HG03066 (cell line): ENCODE measurements at regions not wholly inside any gene's neighbourhood (a gene's known extent, or its start where the extent isn't known, plus 50 kb on each side); places are given as distances from the start of the nearest gene placed in this dataset.

Experiments
- ATAC-seq: cut with Tn5 transposase; IDR thresholded peaks from one replicate; pipeline ENCODE4 v1.9.1; 2021; ENCODE audit warnings: low read depth; ENCODE audit not compliant: unreplicated experiment

DNA sequence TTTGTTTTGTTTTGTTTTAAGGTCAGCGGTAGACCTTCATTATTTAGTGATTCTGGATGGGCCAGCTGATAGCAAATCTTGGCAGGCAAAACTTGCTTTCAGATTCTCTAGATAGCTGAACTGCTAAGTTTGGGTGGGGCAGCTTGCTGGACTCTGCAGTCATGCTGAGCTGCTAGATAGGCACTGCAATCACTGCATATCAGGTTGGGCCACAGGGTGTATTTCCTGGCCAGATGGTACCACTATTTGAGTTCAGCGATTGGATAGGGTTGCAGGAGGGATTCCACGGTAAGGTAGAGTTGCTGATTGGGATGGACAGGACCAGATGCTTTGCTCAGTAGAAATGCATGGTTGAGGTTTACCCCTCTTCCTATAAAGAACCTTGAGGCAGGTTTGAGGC, 579.3 kb upstream of the ADGRL4 start:
- no peak for ATAC-seq

DNA sequence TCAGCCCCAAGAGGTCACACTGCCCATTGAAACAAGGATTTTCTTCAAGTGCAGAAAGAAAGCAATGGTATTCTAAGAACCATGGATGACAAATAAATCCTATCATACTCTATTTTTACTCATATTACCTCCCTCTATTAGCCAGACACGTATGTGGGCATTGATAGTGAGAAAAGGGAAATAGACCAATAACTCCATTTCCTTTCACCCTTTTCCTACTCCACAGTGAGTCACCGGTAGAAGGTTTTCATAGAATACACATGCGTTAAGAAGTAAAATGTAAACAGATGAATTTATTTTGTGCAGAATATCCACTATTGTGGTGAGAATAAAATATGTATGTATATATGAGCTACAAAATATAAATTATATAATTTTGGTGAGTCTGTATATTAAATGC, 568.9 kb upstream of the ADGRL4 start:
- no peak for ATAC-seq

DNA sequence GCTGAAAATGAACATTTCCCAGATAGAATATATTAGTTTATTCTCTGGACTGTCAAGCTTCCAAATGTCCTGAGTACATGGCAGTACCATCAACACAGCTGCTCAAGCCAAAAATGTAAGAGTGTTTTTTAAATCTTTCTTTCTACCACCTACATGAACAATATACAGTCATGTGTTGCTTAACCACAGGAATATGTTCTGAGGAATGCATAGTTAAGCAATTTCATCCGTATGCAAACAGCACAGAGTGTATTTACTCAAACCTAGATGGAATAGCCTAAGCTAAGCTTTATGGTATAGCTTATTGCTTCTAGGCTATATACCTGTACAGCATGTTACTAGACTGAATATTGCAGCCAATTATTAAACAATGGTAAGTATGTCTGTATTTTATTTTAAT, 561.9 kb upstream of the ADGRL4 start:
- ATAC-seq = no peak

DNA sequence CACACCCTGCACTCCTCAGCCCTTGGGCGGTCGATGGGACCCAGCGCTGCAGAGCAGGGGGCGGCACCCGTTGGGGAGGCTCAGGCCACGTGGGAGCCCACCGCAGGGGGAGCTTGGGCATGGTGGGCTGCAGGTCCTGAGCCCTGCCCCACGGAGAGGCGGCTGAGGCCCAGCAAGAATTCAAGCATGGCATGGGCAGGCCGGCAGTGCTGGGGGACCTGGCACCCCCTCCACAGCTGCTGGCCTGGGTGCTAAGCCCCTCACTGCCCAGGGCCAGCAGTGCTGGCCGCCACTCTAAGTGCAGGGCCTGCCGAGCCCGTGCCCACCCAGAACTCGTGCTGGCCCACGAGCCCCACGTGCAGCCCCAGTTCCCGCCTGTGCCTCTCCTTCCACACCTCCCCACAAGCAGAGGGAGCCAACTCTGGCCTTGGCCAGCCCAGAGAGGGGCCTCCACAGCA, 555.0 kb upstream of the ADGRL4 start:
- no peak for ATAC-seq

DNA sequence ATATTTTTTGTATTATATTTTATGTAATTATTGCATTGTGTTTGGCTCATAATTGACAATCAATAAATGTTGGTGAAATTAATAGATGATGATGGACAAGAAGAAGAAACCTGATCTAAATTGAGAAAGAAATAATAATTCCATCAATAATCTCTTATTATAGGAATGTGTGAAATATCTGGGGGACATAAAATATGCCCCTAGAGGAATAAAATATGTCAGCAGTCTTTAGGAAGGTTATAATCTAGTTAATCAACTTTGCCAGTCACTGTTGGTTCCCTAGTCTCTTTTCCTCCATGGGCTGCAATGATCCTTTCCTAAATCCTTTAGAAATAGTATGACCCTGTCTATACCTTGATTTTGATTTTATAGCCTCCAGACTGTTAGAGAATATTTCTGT, 549.7 kb upstream of the ADGRL4 start:
- no peak for ATAC-seq

DNA sequence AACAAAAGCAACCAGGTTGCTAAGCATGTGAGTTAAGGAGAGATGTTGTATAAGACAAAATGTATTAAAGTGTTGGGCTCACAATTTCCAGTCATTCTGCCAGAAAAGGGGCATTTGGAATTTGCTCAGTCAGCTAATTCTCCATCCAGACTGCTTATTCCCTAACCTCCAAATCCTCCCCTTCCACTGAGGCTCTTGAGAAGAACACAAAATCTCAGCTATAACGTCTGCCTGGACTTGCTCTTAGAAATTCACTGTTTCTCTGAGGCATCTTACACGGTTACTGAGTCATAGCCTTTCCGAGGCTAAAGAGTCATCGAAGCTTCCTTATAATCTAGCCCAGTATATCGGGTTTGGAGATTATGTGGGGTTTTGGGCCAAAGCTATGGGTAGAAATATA, 548.2 kb upstream of the ADGRL4 start:
- no peak for ATAC-seq

DNA sequence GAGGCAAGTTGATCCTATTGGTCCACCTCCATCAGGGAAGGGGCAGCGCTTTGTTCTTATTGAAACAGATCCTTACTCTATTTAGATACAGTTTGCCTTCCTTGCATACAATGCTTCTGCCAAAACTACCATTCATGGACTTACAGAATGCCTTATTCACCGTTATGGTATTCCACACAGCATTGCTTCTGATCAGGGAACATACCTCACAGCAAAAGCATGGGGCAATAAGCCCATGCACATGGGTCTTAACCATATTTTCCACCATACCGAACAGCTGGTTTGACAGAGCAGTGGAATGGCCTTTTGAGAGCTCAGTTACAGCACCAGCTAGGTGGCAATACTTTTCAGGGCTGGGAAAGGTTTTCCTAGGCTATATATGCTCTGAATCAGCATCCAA, 544.8 kb upstream of the ADGRL4 start:
- ATAC-seq = no peak

DNA sequence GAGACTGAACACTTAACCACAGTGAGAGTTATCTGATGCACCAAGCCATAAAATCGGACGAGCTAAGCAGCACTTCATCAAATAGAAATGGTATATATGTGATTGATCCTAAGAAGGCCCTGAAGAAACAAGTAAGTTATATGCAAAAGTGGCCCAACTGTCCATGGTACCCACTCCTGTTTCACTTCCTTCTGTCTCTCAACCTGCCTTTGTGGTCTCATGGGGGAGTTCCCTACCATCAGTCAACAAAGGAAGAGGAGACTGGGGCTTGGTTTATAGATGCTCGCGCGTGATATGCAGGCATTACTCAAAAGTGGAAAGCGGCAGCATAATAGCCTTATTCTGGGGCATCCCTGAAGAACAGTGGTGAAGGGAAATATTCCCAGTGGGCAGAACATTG, 543.9 kb upstream of the ADGRL4 start:
- ATAC-seq = no peak

DNA sequence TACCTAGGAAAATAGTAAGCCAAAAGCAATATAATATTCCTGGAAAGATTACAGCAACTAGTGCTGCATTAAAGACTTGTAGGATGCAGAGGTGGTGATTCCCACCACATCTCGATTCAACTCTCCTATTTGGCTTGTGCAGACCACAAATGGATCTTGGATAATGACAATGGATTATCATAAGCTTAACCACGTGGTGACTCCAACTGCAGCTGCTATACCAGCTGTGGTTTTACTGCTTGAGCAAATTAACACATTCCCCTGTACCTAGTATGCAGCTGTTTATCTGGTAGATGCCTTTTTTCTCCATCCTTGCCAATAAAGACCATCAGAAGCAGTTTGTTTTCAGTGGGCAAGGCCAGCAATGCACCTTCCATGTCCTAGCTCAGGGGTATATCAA, 542.7 kb upstream of the ADGRL4 start:
- ATAC-seq = no peak

DNA sequence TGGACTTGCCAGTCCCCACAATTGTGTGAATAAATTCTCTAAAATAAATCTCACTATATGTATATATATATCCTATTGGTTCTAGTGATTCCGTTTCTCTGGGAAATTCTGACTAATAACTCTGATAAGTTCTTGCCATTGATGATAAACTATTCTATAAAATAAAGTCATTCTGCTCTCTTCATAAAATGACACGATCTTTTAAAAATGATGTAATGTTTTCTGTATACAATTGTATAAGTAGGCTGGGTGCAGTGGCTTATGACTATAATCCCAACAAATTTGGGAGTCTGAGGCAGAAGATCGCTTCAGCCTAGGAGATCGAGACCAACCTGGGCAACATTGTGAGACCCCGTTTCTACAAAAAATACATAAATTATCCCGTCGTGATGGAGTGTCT, 541.0 kb upstream of the ADGRL4 start:
- ATAC-seq = no peak

DNA sequence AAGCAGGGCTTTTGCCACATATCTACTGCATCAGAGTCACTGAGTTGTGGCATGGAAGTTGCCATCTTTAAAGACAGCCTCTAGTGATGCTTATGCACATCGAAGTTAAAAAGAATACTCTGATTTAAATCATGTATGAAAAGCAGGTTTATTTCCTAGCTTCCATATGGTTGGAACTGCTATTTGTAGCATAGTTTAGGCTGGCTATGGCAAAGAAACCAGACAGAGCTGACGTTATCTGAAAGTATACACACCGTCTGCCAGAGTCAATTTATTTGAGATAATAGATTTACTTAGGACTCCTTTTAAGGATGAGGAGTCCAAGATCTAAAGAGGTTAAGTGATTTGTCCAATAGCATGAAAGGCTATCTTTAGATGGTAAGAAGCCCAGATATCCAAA, 536.9 kb upstream of the ADGRL4 start:
- ATAC-seq = no peak

DNA sequence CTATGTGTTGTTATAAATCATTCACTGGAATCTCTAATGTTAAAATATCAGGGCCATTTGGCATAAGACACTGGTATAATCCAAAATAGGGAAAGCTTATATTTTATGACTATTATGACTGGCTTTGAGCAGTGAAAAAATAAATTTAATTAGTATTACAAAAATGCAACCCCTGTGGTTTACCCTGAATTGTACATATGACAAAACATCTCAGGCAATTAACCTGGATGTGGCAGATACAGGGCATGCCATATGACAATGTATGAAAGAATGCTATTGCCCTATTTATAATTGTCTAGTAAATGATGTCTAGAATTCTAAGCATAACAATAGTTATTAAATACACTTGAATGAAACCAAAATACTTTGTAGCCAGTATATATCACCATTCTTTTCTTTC, 532.5 kb upstream of the ADGRL4 start:
- ATAC-seq = no peak

DNA sequence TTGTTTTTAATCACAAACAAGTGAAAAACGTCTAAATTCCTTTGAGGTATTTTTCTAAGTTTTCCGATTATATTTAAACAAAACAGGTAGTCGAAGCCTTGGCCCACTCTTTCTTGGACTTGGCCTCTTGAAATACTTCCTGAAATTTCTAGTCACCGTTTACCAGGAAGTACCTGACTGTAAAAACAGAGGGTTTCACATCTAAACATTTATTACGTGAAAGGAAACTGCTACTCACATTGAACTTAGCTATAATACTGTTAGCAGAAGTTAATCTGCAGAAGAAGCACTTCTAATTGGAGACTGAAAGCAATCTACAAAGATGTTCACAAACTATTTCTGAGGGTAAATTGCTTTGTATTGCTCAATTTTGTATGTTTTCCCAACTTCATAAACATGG, 526.0 kb upstream of the ADGRL4 start:
- no peak for ATAC-seq

DNA sequence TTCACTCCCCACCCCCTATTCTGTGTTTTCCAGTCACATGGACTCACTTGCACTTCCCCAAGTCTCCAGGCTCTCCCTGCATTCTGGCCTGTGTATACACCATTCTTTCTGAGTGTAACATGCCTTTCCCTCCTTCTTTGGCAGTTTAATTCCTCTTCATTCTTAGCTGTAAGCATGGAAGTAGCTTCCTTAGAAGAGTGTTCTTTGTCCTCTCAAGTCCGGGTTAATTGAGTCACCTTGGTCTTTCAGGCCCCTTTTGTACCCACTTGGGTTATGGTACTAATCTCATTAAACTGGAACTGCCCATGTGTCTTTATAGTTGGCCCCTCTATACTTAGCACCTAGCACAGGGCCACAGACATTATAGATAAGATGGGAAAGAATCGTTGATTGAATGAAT, 525.3 kb upstream of the ADGRL4 start:
- ATAC-seq = no peak

DNA sequence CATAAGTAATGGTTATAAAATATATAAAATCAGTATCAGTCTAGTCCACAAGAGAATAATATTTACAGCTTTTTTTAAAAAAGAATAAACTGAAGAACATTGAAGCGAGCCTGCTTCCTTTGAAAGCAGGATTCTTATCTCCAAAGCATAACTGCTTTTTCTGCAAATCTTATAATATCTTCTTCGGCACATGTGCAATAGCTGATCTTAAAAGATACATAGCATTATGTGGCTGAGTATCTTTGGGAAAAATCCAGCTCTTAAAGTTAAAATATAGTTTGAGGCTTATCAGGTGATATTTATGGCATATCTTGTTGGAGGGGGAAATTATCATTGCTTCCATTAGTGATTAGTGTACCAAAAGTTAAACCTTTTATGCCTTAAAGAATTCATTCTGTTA, 523.9 kb upstream of the ADGRL4 start:
- ATAC-seq = no peak

DNA sequence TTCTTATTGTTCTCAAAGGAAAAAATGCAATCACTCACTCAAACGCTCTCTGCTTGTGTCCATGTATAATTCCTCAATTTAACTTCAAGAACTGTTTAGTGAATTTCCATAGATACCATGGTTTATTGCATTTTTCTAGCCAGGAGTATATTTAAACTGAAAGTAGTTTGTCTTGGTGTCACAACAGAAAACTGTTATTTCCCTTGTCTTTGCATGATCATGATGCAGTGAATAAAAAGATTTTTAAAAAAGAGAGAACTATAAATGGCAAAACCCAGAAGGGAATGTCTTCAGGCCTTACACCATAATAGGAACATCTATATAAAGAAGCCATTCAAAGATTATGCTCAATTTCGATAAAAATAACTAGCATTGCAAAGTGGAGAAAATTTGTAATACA, 523.5 kb upstream of the ADGRL4 start:
- ATAC-seq = no peak

DNA sequence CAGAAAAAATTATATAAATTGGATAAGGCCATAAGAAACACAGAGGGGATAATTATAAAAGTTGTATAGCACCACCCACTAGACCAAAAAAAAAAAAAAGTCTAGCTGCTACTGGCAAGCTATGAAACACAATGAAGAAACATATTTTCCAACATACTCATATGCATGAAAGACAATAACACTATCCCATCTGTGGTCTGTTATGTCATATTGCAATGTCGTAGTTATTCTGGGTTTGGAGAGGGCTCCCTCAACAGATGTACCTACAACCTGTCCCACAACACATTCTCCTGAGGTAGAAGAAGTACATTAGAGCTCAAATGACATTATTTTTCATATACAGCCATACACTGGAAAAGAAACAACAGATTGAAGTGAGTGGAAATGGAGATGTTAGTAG, 517.6 kb upstream of the ADGRL4 start:
- ATAC-seq = no peak

DNA sequence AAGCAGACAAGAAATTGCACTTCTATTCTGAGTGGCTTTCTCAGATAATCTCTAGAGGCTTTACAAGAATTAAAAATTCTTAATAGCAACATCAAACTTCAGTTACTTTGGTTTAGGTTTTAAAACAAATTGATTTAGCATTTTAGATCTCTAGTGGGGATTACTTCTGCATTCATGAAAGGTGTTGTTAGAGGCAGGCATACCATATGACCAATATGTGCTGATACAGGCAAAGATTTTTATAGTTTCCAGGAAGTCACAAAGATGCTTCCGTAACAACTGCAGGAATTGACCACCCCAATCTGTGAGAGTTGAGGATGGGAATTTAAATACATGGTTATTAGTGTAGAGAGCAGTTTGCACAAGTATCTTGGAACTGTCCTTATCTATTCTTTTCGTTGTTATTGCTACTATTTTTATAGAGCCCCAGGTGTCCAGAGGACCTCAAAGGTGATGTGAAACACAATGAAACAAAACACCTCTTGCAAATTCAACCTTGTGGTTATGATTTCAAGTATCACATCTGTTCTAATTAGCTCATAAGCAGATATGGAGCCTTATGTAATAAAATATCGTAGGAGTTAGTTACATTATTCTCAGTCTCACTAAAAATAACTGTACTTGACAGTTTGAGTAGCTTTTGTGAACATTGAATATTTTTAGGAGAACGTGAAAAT, 512.7 kb upstream of the ADGRL4 start:
- no peak for ATAC-seq

DNA sequence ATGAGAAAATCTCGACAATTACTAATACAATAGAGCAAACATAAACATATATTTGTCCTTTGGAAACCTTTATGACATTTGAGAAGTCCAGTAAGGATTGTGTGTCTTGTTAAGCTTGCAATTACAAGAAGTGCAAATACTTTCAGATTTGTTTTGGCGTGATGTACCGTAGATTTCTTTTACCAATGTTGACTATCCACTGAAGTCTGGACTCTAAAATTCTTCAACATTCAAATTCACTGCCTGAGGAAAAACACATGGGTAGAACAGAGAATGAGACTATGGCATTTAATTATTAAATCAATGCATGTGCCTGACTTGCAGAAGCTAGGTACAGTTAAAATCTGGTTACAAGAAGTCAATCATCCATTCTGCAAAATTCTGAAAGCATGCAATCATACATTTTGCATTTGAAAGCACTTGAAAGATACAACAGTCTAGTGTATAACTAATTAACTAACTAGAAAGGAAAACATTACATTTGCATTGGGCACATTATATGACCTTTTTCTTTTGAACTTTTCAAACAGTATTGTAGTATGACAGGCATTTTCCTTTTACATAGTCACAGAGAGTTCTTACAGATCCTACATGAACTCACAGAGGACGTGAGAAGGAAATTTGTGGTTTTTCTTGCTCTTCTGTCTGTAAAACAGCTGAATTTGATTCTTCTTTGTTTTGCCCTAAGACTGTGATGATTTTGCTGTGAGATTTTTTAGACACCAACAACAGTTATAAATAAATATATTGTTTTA, 511.1 kb upstream of the ADGRL4 start:
- ATAC-seq = no peak

DNA sequence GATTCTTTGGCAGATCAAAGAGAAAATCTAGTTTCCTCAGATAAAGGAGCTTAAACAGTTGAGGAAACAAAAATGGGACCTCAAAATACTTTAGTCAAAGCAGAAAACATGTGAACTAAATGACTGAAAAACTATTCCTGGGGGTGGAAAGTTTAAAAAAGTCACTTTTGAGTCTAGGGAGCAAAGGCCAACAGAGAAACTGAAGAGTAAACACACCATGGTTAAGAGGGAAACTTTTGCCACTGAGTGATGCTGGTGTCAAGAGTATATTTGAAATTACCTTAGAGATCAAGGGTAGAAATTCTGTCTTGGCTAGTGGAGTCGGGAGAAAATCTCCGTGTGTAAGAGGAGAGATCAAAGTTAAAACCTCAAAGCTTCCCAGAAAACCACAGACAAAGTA, 501.2 kb upstream of the ADGRL4 start:
- no peak for ATAC-seq

DNA sequence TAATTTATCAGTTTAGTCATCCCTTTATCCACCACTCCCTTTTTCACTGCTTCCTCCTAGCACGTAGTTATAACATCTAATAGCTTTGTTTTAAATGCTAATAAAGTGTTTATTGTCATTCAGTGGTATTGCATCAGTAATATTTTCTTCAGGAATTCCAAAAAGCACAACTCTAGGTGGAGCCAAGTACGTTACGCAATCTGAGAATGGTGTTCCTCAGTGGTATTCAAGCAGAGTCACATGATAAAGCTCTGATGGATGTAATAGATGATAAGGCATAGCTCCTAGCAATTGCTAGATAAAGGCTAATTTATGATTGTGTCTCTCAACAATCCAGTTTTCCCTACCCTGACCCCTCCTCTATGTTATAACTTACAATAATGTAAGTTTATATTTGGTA, 494.6 kb upstream of the ADGRL4 start:
- no peak for ATAC-seq

DNA sequence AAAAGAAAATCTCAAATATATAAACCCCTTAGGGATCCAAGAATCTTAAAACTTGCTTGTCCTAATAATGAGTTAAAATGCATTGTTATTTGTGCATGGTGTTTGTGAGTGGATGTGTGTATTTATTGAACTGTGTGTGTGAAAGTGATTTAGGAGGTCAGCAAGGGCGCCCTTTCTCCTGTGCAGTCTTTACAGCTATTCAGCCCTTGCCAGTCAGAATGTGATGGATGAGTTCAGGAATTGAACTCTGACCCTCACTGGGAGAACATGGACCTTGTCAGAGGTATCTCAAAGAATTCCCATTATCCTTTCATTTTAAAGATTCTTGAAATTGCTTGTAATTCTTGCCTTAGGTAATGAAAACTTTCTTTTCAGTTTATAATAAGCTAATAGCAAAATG, 493.0 kb upstream of the ADGRL4 start:
- ATAC-seq = no peak
